HL-60 (cell line): ENCODE measurements at regions not wholly inside any gene's neighbourhood (a gene's known extent, or its start where the extent isn't known, plus 50 kb on each side); places are given as distances from the start of the nearest gene placed in this dataset.
"Not testable (repeated sequence)": the region's sequence is repeated elsewhere in the genome, so short reads cannot be mapped to it uniquely, and the experiment has no call there.

Experiments
- DNase-seq, 2 experiments: peaks; one replicate each; pipeline ENCODE4 v3.0.0-alpha.2; 2010 to 2020; ENCODE audit warnings: low read depth in 1 of 2, low spot score in 1 of 2
- H3K27ac ChIP-seq: fragments of 250-450 bp; sonication (Bioruptor Pico); replicated peaks from 2 replicates; pipeline ENCODE4 v1.5.1; 2020; ENCODE audit warnings: mild to moderate bottlenecking, moderate library complexity
- H3K27me3 ChIP-seq: fragments of 250-450 bp; sonication (Bioruptor Pico); 2 replicates; pipeline ENCODE4 v1.5.1; 2021; ENCODE audit warnings: mild to moderate bottlenecking, moderate library complexity; ENCODE audit not compliant: insufficient read depth, poor library complexity, severe bottlenecking
- H3K4me3 ChIP-seq: replicated peaks from 2 replicates; pipeline ENCODE4 v1.5.1; 2011; ENCODE audit warnings: mild to moderate bottlenecking, control low read depth, low read length; ENCODE audit not compliant: insufficient read depth
- GABPA ChIP-seq: IDR thresholded peaks from 2 replicates; pipeline ENCODE4 v1.6.1; 2012; ENCODE audit warnings: low read depth
- POLR2AphosphoS5 ChIP-seq: IDR thresholded peaks from 2 replicates; pipeline ENCODE4 v1.6.1; 2012; ENCODE audit warnings: low read depth
- REST ChIP-seq: IDR thresholded peaks from 2 replicates; pipeline ENCODE4 v1.6.1; 2012; ENCODE audit warnings: low read depth; ENCODE audit not compliant: insufficient replicate concordance
- SPI1 ChIP-seq: IDR thresholded peaks from 2 replicates; pipeline ENCODE4 v1.6.1; 2012; ENCODE audit warnings: low read depth, mild to moderate bottlenecking, borderline replicate concordance
- TF ChIP-seq, protein P1 (sequence below): IDR thresholded peaks from one replicate; pipeline ENCODE4 v1.5.1; 2011; ENCODE audit warnings: low read length, control low read depth, inconsistent platforms; ENCODE audit not compliant: insufficient read depth

GRCh38 chr13:111630406-111630805 lies 310.0 kb downstream of the TEX29 start:
- no peaks in the 10 kb centered on the region for H3K27me3 ChIP-seq
- DNase-seq = no peak
- H3K27ac ChIP-seq = no peak overlapping the region
- H3K4me3 ChIP-seq = no peak overlapping the region
- TF ChIP-seq REST (no peak), POLR2AphosphoS5 (no peak), GABPA (no peak), SPI1 (no peak)
- TF ChIP-seq, protein P1, sequence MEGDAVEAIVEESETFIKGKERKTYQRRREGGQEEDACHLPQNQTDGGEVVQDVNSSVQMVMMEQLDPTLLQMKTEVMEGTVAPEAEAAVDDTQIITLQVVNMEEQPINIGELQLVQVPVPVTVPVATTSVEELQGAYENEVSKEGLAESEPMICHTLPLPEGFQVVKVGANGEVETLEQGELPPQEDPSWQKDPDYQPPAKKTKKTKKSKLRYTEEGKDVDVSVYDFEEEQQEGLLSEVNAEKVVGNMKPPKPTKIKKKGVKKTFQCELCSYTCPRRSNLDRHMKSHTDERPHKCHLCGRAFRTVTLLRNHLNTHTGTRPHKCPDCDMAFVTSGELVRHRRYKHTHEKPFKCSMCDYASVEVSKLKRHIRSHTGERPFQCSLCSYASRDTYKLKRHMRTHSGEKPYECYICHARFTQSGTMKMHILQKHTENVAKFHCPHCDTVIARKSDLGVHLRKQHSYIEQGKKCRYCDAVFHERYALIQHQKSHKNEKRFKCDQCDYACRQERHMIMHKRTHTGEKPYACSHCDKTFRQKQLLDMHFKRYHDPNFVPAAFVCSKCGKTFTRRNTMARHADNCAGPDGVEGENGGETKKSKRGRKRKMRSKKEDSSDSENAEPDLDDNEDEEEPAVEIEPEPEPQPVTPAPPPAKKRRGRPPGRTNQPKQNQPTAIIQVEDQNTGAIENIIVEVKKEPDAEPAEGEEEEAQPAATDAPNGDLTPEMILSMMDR = no peak

- not testable (repeated sequence) for H3K4me3 ChIP-seq, DNase-seq, H3K27ac ChIP-seq, H3K27me3 ChIP-seq
Measured at GRCh38 chr13:111631271-111631670, 310.8 kb downstream of the TEX29 start.

DNA sequence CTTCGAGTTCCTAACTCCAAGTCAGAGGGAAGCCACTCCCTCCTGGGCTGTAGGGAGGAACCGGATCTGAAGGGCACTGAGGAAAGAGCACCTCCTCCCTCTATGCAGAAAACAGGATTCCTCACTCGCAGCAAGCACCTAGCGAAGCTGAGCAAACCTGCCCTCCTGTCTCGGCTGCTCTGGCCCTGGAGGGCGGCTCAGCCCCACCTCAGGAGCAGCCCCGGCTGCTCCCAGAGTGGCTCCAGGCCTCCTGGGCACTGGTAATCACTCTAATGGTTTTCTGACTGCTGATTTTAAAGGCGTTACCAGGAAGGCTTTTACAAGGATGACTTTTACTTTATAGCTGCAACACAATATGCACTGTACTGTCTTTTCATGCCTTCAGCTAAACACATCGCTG lies 312.5 kb downstream of the TEX29 start:
- no peak for DNase-seq
- no peak overlapping the region for H3K4me3 ChIP-seq
- H3K27ac ChIP-seq = no peak overlapping the region
- no peaks in the 10 kb centered on the region for H3K27me3 ChIP-seq
- TF ChIP-seq, protein P1 = no peak
- TF ChIP-seq POLR2AphosphoS5 (no peak), SPI1 (no peak), GABPA (no peak), REST (no peak)

GRCh38 chr13:111633401-111633800 lies 313.0 kb downstream of the TEX29 start:
- no peak for DNase-seq
- TF ChIP-seq SPI1 (no peak), POLR2AphosphoS5 (no peak), REST (no peak), GABPA (no peak)
- TF ChIP-seq, protein P1 = no peak
- no peak overlapping the region for H3K27ac ChIP-seq
- H3K4me3 ChIP-seq = no peak overlapping the region
- H3K27me3 ChIP-seq = no peaks in the 10 kb centered on the region
